Mucosa of descending colon (tissue), 3 donors: ENCODE measurements at regions not wholly inside any gene's neighbourhood (a gene's known extent, or its start where the extent isn't known, plus 50 kb on each side); places are given as distances from the start of the nearest gene placed in this dataset.
A peak's percentile ranks its signal among the peaks of the same experiment; 100 is the strongest.

ENCODE experiments used
- ATAC-seq: fragments of 200-7000 bp; cut with Tn5 transposase; one replicate; pipeline ENCODE4 v1.9.1; 2020; ENCODE audit warnings: mild to moderate bottlenecking, moderate library complexity
- DNase-seq, 3 donors: peaks; one replicate each; pipeline ENCODE4 v3.0.0-alpha.2; 2020
- H3K36me3 ChIP-seq: fragments of 200-600 bp; one replicate; pipeline ENCODE4 v1.8.0; 2021; ENCODE audit warnings: low read depth, mild to moderate bottlenecking
- H3K4me1 ChIP-seq: fragments of 200-600 bp; one replicate; pipeline ENCODE4 v1.8.0; 2021; ENCODE audit warnings: low read depth, mild to moderate bottlenecking
- H3K4me3 ChIP-seq: fragments of 200-600 bp; one replicate; pipeline ENCODE4 v1.8.0; 2021; ENCODE audit warnings: mild to moderate bottlenecking
- H3K9me3 ChIP-seq: fragments of 200-600 bp; one replicate; pipeline ENCODE4 v1.8.0; 2021; ENCODE audit warnings: mild to moderate bottlenecking
- intact Hi-C, 2 donors: fragments of 100-400 bp; cut with DNase I in 1 of 2; cut with micrococcal nuclease in 1 of 2; formaldehyde crosslinking; loops; one replicate each; pipeline versions ENCODE4 v1.11.0 to v1.11.1; 2022; cut with DNase I, micrococcal nuclease
- TF ChIP-seq, protein P1 (sequence below): fragments of 200-600 bp; IDR thresholded peaks from one replicate; pipeline ENCODE4 v1.8.0; 2022; ENCODE audit warnings: antibody characterized with exemption, mild to moderate bottlenecking
- donor health status: DM: no; HTN: no; CAD: no; lungs with moderate emphysema.
- donor health status: DM: no; HTN: no; CAD: no.
- donor health status: DM: no; HTN: yes; CAD: no.

GRCh38 chr13:52961256-52961910 is 67.2 kb upstream of the OLFM4 start:
- Histone ChIP-seq H3K4me3 (no peak overlapping the region), H3K36me3 (no peaks in the 10 kb centered on the region), H3K9me3 (no peaks in the 10 kb centered on the region), H3K4me1 (no peaks in the 10 kb centered on the region)
- DNase-seq (no peak), ATAC-seq (no peak)
- intact Hi-C loops, result no loop called here
- TF ChIP-seq, protein P1, sequence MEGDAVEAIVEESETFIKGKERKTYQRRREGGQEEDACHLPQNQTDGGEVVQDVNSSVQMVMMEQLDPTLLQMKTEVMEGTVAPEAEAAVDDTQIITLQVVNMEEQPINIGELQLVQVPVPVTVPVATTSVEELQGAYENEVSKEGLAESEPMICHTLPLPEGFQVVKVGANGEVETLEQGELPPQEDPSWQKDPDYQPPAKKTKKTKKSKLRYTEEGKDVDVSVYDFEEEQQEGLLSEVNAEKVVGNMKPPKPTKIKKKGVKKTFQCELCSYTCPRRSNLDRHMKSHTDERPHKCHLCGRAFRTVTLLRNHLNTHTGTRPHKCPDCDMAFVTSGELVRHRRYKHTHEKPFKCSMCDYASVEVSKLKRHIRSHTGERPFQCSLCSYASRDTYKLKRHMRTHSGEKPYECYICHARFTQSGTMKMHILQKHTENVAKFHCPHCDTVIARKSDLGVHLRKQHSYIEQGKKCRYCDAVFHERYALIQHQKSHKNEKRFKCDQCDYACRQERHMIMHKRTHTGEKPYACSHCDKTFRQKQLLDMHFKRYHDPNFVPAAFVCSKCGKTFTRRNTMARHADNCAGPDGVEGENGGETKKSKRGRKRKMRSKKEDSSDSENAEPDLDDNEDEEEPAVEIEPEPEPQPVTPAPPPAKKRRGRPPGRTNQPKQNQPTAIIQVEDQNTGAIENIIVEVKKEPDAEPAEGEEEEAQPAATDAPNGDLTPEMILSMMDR, result no peak

DNA sequence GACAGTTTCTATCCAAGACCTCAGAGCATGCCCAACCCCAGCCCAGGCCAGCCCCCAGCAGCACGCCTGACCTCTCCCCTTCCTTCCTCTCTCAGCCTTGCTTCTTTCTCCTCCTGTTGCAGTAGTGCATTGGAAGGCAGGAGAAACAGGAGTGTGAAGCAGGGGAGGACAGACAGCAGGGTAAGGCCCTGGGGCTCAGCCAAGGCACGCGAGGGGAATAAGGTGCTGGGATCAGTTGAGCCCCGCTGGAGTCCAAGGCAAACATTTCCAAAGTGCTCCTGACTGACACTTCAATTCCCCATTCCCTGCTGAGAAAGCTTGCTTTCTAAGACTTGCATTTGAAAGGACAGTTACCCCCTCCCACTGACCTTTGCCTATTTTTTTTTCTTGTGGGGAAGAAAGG is 73.1 kb upstream of the OLFM4 start:
- DNase-seq (no peak), ATAC-seq (no peak)
- Histone ChIP-seq H3K4me1 (no peaks in the 10 kb centered on the region), H3K9me3 (no peaks in the 10 kb centered on the region), H3K4me3 (no peak overlapping the region), H3K36me3 (no peaks in the 10 kb centered on the region)
- TF ChIP-seq, protein P1, result no peak
- intact Hi-C loops, result no loop called here

DNA sequence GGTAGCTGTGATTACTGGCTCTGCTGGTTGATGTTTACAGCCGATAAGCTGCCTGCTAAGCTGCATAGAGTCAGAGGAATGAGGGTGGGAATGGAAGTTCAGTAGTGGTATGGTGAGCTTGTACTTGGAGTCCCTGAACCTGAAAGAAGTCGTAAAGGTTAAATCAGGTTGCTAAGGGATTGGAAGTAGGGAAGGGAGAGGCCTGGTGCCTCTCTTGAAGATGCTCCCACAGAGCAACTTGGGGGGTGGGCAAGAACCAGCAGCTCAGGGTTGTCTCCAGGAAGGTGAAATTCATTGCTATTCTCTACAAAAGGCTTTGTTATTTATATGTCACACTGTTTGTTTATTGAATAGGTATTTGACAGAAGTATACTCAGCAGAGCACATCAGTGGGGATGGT is 73.8 kb upstream of the OLFM4 start:
- no peak for ATAC-seq

DNA sequence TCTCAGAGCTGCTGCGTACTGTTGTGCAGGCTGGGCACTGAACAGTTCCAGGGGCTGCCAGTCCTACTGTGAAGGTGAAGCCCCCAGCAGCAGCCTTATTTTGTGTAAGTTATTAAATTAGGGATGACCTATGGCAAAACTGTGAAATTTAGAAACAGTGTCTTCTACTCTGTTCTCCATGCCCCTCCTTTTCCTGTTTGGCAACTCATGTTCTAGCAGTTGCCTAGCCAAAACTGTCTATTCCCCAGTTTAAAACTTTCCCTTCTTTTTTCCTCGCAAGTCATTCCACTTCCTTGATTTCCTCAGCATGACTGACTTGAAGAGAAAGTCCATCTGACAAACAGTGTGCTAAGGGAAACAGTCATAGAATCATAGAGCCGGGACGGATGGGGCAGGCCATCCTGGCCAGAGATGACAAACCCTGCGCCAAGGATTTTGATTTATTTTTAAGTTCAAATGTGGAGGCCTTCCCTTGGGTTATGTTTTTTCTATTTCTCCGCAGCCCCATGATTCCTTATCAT is 78.1 kb upstream of the OLFM4 start:
- TF ChIP-seq, protein P1, result no peak
- intact Hi-C loops, result no loop called here
- ATAC-seq (no peak), DNase-seq (no peak)
- Histone ChIP-seq H3K36me3 (no peaks in the 10 kb centered on the region), H3K4me3 (no peak overlapping the region), H3K9me3 (no peaks in the 10 kb centered on the region), H3K4me1 (no peaks in the 10 kb centered on the region)

More for the DNA sequence above, 73.8 kb upstream of the OLFM4 start:
- TF ChIP-seq, protein P1, result no peak
- intact Hi-C loops, result no loop called here
- no peak for DNase-seq
- Histone ChIP-seq H3K9me3 (no peaks in the 10 kb centered on the region), H3K4me3 (no peak overlapping the region), H3K36me3 (no peaks in the 10 kb centered on the region), H3K4me1 (no peaks in the 10 kb centered on the region)

DNA sequence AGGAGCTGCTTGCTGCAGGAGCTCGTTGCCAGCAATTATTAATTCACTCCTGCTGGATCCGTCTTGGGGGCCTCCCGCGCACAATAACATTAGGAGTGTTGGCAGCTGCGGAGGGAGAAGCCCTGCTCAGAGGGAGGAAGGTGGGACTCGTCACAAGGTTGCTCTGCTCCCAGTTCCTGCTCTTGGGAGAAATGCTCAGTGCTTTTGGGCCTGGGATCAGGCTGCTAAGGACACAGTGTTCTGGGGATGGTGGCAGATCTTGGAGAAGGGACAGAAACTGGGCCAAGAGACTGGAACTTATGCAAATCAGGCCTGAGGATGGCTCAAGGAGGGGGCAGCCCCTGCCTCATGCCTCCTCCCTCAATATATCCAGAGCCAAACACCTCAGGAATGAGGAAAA is 78.9 kb upstream of the OLFM4 start:
- intact Hi-C loops, result no loop called here
- DNase-seq, result no peak
- ATAC-seq, result peak; percentile 8
- no peaks in the 10 kb centered on the region for H3K36me3 ChIP-seq
- TF ChIP-seq, protein P1, result no peak
- no peaks in the 10 kb centered on the region for H3K4me1 ChIP-seq
- no peak overlapping the region for H3K4me3 ChIP-seq
- no peaks in the 10 kb centered on the region for H3K9me3 ChIP-seq
